HG03103 (cell line): ENCODE measurements at regions not wholly inside any gene's neighbourhood (a gene's known extent, or its start where the extent isn't known, plus 50 kb on each side); places are given as distances from the start of the nearest gene placed in this dataset.

ENCODE experiments used
- ATAC-seq: cut with Tn5 transposase; IDR thresholded peaks from one replicate; pipeline ENCODE4 v1.9.1; 2021; ENCODE audit warnings: low read depth; ENCODE audit not compliant: unreplicated experiment

DNA sequence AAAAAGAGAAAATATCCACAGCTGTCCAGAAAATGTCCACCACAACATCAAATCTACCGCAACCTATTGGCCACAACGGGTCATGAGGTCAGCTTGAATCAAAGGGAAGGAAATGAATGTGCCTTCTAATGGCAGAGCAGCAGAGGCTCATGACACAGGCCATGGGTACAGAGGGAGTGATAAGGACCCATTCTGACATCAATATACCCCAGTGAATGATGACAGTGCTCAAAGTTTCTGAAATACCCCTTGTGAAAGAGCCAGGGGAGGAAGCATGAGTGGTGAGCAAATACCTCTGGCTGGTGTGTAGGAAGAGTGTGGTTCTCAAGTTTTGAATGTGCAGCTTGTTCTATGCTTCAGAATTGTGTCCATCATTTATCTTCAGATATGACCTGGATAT lies 348.2 kb downstream of the IRX1 start:
- ATAC-seq: no peak

DNA sequence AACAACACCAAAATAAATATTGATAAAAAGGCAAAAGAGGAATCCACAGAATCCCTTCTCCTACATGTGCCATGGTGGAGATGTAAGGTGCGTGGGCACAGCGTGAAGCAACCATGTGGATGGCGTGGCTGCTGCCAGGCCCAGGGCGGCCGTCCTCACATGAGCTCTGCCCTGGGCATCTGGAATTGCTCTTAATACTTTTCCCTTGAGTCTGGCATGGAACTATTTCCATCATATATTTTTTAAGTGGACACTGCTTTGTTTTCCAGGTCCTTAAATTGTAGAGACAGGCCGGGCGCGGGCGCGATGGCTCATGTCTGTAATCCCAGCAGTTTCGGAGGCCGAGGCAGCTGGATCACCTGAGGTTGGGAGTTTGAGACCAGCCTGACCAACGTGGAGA lies 349.3 kb downstream of the IRX1 start:
- ATAC-seq: no peak

DNA sequence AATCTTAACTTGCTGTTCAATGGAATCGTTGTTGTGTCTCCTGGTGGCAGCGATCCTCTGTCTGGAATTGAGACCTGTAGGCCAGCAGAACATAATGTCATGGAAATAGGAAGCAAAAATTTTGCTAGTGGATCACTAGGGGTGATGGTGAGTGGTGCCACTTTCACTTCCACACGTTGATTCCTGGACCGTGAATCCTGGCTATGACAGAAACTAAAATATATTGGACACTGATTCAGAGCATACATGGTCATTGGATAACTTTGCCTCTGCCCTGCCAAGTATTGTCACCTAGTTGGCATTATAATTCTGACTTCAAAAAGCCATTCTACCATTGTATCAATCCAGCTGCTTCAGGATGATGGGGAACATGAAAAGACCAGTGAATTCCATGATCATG lies 353.2 kb downstream of the IRX1 start:
- no peak for ATAC-seq

DNA sequence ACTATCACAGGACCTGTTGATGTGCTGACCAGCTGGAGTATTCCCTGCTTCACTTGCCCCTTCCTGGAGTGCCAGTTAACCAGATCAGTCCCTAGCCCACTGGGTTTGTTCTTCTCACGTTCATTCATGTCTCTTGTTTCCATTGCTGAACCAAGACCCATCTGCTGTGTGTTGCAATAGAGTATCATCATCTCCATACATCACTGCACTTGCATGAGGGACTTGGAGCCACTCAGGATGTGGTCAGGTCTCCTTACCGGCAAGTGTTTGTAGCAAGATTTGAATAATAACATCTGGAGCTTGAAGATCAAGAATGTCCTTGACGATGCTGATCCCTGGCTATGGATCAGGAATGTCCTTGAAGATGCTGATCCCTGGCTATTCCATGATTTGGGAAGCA lies 358.6 kb downstream of the IRX1 start:
- no peak for ATAC-seq

DNA sequence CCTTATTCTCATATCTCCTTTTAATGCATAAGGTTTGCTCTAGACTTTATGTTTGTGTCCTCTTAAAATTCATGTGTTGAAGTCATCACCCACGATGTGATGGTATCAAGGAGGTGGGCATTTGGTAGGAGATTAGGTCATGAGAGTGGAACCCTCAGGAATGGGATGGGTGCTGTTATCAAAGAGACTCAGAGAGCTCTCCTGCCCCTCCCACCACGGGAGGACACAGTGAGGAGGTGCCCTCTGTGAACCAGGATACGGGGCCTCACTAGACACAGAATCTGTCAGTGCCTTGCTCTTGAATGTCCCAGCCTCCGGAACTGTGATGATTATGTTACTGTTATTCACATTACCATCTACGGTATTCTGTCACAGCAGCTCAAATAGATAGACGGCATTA lies 359.0 kb downstream of the IRX1 start:
- ATAC-seq: no peak

DNA sequence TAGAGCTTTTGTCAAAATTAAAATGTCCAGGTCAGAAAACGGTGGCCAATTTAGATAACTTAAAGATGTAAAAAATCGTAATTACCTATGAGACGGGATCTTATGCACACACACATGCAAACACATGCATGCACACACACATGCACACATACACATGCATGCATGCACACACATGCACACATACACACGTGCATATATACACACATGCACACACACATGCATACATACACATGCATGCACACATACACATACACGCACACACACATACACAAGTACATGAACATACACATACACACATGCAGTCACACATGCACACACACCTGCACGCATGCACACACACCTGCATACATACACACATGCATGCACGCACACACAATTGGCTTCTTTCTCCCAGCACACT lies 362.0 kb downstream of the IRX1 start:
- no peak for ATAC-seq

DNA sequence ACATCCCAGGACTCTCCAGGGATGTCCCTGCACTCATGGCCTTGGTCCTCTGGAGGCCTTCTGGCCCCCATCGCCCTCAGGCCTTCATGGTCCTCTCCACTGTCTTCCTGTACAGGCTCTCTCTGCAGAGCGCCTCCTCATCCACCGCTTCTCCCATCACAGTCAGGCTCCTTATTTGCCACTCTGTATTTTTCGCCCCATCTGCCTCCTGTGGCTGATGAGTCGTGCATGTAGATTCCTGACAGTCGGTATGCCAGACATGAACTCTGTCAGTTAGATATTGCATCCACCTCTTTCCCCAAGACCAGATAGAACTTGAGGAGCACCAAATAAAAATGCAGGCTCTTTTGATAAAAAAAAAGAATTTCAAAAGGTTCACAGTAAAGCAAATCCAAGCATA lies 362.8 kb downstream of the IRX1 start:
- ATAC-seq: no peak

DNA sequence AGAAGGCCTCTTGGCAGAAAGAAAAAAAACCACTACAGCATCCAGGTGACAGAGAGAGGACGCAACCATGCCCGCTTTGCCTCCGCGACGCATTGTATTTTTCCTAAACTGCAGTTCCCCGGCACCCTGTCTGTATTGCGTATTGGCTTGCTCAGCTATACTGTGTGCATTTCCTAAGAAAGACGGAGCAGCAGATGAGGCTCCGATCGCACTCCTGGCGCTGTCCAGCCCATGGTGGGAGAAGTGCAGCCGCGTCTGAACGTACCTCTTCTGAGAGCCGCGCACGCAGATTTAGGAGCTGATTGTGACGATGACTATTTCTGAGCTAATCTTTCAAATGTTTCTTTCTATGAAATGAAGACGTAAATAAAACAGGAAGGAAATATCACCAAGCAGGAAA lies 366.5 kb downstream of the IRX1 start:
- ATAC-seq: no peak

DNA sequence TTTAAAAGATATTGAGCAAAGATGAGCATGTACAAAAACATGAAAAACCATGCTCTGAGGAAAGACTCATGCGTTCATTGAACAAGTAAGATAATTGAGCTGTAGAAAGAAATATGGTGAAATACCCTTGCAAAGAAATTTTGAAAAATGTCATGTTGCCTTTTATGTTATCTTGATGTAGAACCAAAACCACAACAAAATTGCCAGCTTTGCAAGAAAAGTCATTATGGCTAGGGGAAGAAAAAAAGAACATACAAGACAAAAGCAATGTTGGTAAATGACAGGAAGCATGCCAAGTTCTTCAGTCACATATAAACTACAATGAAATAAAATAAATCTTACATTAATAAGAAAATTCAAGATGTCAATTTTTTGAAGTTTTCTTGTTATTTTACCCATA lies 368.0 kb downstream of the IRX1 start:
- ATAC-seq: no peak

DNA sequence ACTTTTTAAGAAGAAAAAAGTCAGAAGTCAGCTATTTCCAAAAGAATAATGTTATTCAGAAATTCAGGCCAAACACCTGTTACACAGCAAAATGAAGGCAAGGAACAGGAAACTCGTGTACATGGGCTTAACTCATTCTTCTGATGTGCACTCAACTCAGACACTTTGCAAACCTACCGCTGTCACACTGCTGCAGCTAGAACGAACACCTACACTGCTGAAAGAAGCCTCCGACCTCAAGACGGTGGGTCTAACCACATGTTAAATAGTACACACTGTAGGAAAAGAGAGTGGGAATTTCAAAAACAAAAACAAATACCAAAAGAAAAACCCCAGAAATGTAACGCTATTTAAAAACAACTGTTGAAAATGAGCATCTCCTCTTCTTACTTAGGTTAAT lies 384.5 kb downstream of the IRX1 start:
- no peak for ATAC-seq

DNA sequence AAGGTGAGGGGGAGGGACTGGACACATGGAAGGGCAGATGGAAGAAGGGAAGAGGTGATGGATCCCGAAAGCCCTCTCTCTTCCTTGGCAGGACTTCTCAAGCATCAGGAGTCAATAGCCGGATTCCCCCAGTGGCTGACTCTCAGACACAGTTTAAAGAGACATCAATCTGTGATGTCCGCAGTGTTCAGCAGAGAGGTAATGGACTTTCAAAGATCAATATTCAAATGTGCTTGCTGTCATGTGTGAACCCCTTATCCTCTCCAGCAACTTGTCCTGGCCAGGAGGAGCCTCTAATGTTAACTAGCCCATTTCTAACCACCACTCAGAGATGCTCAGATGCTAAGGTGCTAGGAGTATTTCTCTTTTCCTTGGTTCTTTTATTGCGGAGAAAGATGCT lies 392.2 kb downstream of the IRX1 start:
- ATAC-seq: no peak

DNA sequence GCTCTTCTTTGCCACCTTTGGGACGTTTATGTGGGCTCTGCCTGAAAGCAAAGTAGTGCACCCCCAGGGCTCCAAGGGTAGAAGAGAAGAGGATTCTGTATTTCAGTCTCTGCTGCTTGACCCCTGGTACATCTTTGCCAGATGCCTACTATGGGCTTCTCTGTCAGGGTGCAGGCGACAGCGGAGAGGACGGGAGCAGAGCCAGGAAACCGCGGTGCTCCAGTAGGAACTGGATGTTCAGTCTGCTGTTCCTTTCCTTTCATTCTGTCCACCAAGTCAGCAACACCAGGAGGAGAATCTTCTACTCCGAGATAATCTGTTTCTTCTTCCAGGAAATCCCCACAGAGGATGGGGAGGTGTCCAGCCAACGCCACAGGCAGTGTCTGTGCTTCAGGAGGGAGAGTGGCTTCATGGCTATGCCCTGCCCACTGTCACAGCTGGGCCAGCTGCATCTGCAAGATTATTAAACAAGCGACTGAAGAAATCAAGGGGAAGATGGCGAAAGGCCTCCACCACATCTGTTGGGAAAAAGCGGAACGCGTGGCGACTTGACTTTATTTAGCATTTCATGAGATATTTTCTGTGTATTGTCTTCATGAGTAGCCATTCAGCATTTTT lies 398.3 kb downstream of the IRX1 start:
- no peak for ATAC-seq

DNA sequence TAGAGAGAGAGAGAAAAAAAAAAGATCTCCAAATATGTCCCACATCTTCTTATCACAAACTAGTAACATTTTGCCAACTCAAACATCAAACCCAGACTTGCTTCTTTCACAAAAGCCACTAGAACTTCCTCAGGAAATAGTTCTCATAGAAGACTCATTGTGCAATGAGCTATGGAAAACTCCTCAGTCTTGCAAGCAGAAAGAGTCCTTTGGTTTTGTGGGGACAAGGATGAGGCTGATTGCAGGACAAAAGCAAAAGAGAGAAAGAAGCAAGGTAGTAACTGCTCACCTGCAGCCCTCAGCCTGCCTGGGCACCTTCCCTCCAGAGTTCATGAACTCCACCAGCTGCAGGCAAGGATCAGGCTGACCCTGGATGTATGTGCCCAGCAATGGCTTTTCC lies 399.0 kb downstream of the IRX1 start:
- no peak for ATAC-seq

DNA sequence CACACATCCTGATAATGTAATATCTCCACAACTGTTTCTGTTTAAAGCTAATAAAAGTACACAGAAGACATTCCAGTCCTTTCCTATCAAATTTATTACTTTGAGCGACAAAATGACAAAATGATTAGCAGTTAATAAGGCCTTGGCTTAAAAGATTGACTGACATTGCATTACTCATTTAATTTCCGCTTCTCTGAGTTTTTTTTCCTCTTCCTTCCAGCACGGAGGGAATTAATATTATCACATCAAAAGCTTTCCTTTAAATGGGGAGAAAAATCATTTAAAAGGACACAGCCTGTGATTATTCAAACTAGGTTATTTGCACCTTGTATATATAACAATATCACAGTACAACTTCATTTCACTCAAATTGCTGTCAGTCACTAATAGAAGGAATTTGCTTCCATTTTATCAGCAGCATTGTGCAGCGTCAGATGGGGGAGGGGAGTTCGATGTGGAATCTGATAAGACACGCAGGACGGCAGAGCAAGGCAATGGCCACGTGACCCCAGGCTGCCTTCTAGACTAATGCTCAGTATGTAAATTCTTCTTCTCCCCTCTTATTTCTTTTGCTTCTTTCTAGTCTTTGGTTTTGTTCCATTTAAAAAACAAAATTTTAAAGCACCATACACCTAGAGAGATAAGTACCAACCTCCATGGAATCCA lies 400.5 kb downstream of the IRX1 start:
- ATAC-seq: no peak

DNA sequence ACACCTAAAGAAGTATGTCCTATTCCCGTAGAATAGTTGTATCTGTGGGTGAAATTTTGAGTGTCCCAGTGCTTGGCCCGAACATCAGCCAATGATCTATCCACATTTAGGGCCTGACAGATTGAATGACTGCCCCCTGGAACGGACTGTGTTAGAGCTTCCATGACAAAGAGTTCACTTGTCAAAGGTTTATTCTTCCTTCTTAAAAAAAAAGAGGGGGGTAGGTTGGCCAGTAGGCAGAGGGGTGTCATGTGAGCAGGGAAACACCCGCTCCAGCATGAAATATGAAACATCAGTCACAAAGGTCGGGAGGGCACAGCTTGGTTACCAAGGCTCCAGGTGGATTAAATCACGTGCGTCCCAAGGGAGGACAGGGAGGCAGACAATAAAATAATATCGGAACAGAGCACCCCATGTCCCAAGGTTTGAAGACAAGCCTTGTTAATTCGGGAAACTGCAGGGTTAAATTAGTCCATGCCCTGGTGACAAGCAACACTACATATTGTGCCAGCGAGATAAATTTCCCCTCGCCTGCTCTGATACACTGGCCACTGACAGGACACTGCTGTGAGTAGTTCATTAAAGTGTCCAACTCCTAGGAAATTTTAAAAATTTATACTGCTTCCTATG lies 401.2 kb downstream of the IRX1 start:
- ATAC-seq: no peak

DNA sequence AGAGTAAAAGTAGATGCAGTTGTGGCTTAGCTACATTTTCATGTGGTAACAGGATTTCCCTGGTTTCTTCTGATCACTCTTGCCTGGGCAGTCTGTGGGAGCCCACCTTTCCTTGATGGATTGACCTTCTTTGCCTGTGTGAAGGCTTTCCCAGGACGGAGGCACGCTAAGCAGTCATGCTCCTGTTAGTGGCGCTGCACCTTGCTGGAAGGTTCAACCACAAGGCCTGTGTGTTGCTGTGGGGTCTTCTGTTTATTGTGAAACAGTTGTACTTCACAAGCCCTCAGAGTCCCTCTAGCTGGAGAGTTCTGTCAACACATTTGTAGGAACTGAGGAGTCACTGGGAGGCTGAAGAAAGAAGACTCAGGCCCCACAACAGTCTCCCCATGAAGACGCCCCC lies 402.0 kb downstream of the IRX1 start:
- ATAC-seq: no peak

DNA sequence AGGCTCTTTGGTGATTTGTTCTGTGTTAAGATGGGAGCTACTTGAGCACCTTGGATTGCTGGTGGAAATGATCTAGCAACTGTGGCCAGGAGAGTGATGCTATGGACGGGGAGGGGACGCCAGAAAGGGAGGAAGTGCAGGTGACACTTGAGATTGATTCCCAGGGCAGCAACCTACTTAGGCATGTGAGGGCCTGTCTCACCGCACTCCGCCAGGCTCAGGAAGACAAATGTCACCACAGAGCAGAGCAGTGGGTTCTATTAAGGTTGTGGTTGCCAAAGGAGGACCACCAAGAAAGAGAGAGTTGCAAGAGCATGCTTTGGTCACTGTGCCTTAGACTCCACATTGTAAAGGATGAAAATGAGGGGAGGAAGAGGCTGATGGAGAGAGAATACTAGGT lies 404.3 kb downstream of the IRX1 start:
- no peak for ATAC-seq

DNA sequence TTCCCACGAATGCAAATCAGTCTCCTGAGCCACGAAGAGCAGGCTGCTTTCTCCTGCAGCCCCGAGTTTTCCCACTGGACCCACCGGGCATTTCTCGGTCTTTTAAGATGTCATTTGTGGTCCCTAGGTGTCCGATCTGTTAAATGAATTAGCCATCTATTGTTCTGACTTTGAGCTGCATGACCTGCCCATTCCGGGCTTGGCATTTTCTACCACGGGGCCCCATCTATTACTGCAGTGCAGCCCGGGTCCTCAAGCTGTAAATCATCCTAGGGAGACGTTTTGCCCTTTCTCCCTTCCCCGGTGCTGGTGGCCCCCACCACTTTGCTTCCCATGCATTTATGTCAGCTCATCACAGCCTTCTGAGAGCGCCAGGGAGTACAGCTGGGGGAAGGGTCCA lies 405.4 kb downstream of the IRX1 start:
- ATAC-seq: no peak

DNA sequence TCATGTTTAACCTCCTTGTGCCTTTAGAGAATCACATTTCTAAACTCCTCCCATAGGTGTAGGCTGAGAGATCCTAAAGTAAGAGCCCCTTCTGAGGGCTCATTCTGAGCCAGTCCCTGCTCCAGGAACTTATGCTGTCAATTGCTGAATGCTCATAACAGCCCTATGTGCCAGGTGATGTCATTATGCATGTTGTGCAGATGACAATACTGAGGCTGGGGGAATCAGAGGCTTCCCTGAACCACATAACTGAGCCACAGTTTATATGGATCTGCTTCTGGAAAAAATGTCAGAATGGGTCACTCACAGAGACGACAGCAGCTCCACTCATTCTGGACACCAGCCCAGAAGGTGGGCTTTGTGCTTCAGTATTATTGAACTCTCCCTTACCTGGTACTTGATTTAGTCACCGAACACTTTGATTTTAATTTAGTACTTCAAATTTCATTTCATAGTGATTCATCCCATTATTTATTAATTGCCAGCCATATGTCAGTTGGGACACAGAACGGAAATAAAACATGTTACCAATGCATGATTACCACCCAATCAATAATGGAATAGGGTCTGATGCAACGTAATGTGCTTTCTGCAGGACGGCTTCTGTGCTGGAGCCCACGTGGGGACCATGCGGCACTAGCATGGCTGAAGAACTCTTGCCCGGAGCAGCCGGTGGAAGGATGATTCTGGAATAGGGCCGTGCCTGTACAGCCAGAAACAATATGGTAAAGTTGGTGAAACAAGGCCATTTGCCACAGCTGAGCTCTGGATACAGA lies 406.3 kb downstream of the IRX1 start:
- no peak for ATAC-seq

DNA sequence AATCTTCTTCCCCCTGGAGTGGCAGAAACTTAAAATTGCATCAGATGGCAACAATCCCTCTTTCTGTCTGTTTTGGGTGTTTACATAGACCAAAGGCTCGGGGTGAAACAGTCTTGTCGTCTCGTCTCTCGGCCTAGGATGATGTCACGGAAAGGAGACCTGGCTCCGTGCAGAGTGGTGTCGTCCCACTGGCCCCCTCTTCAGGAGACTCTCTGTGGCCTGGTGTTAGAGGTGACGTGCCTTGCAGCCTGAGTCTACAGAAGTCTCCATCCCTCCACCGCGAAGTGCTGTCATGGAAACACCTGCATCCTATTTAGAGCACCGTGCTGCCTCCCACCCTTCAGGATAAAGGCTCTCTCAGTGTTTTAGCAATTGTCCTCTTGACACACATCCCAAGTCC lies 409.7 kb downstream of the IRX1 start:
- no peak for ATAC-seq

DNA sequence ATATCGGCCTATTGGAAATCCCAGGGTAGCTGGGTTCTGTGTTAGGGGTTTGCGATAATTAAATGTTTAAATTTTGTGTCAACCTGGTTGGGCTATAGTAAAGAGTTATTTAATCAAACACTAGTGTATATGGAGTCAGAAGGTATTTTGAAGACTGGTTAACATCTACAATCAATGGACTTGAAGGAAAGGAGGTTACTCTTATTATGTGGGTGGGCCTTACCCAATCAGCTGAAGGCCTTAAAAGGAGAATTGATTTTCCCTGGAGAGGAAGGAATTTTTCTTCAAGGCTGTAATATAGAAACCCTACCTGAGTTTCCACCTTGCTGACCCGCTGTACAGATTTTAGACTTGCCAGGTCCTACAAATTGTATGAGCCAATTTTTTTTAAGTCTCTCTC lies 411.4 kb downstream of the IRX1 start:
- ATAC-seq: no peak

DNA sequence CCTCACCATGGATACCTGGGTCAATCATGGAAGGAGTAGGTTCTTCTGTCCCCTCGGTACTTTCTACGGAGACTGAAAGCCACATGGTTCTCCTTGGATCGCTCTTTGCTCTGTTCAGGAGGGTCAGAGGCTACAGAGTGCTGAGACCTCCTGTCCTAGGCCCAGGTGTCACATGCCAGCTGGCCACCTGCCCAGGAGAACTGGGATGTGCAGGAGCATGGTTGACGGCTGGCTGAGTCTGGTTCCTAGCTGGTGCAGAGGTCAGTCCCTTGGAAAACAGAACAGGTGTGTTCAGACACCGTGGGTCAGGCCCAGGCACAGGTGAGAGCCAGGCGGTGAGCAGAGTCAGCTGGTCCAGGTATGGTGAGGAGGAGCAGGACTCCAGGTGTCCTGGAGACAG lies 416.3 kb downstream of the IRX1 start:
- ATAC-seq: no peak
